Vagina (tissue), 2 donors: ENCODE measurements at regions not wholly inside any gene's neighbourhood (a gene's known extent, or its start where the extent isn't known, plus 50 kb on each side); places are given as distances from the start of the nearest gene placed in this dataset.

Experiments
- DNase-seq, 2 donors: peaks; one replicate each; pipeline ENCODE4 v3.0.0-alpha.2; 2017; ENCODE audit errors: extremely low spot score in 2 of 2
- H3K27ac ChIP-seq: fragments of 200-600 bp; sonication (generic); one replicate; pipeline ENCODE4 v1.5.1; 2019
- H3K27me3 ChIP-seq: fragments of 200-600 bp; sonication (generic); one replicate; pipeline ENCODE4 v1.5.1; 2019
- H3K36me3 ChIP-seq, 2 donors: fragments of 200-600 bp; sonication (generic); one replicate each; pipeline ENCODE4 v1.5.1; 2017 to 2019
- H3K4me1 ChIP-seq: fragments of 200-600 bp; sonication (generic); one replicate; pipeline ENCODE4 v1.5.1; 2019
- H3K4me3 ChIP-seq, 2 donors: fragments of 200-600 bp; sonication (generic); 1 replicate in 1 of 2; 2 replicates in 1 of 2; pipeline ENCODE4 v1.5.1; 2016 to 2019
- H3K9me3 ChIP-seq: fragments of 200-600 bp; sonication (generic); one replicate; pipeline ENCODE4 v1.5.1; 2019
- CTCF ChIP-seq, 3 experiments: fragments of 450-650 bp in 2 of 3; fragments of 200-600 bp in 1 of 3; sonication (generic) in 1 of 3; IDR thresholded peaks; one replicate each; pipeline ENCODE4 v1.5.1; 2017 to 2019; ENCODE audit warnings: antibody characterized with exemption in 3 of 3, mild to moderate bottlenecking in 2 of 3, moderate library complexity in 2 of 3
- POLR2A ChIP-seq, 2 donors: fragments of 450-650 bp; IDR thresholded peaks; one replicate each; pipeline ENCODE4 v1.6.1; 2017; ENCODE audit warnings: antibody characterized with exemption in 2 of 2, mild to moderate bottlenecking in 2 of 2, moderate library complexity in 2 of 2
- POLR2AphosphoS5 ChIP-seq, 2 donors: sonication (generic); formaldehyde crosslinking; IDR thresholded peaks; one replicate each; pipeline ENCODE4 v1.9.0; 2017; ENCODE audit warnings: antibody characterized with exemption in 2 of 2, mild to moderate bottlenecking in 2 of 2, low read depth in 1 of 2; ENCODE audit not compliant: insufficient read depth in 1 of 2
- intact Hi-C: fragments of 100-400 bp; cut with DNase I; formaldehyde crosslinking; loops from one replicate; pipeline ENCODE4 v1.15.1; 2023

DNA sequence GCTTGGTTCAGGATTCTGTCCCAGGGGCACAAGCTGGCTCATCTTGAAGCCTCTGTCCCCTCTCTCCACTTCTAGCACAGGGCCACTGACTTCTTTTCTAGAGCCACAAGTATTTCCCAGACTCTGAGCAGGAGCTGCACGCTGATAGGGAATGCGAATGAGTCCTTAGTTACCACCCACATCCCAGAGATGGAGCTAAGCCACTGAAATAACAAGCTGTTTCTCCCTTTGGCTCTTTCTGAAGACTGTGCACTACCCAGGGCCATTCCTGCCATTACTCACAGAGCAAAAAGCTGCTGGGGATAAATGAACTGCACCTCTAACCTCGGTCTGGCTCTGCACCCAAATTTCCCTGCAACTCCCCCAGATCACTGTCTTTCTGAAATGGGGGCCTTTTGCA, 70.6 kb downstream of the TSN start:
- Histone ChIP-seq H3K4me1 (no peaks in the 10 kb centered on the region), H3K27ac (no peak overlapping the region), H3K27me3 (no peaks in the 10 kb centered on the region), H3K36me3 (no peaks in the 10 kb centered on the region), H3K9me3 (no peaks in the 10 kb centered on the region), H3K4me3 (no peak overlapping the region)
- no peak for DNase-seq
- intact Hi-C loops, result no loop called here
- TF ChIP-seq POLR2AphosphoS5 (IDR thresholded peaks at IDR 0.05; ENCODE audit: insufficient read depth in 1 of 2, low read depth in 1 of 2), result no peak
- TF ChIP-seq CTCF (IDR thresholded peaks at IDR 0.05), result no peak
- TF ChIP-seq POLR2A (IDR thresholded peaks at IDR 0.05), result no peak

DNA sequence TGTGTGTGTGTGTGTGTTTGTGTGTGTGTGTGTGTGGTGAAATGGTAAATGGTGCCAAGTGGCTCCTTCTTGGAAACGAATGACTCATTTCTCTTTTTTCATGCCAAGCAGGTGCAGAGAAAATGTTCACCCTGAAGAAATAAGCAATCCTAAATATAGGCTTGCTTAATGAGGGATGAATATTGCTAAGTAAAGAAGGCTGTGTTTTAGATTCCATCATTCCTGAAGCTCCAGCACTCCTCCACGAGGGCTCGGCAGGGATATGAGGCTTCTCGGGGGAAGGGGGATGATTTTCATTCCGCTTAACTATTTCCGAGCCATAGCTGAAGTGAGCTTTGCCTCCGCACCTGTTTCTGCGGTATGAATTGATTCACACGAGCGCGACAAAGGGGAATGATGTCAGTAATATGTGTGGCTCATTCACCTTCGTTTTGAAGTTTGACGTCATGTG, 72.9 kb downstream of the TSN start:
- TF ChIP-seq POLR2AphosphoS5 (IDR thresholded peaks at IDR 0.05; ENCODE audit: insufficient read depth in 1 of 2, low read depth in 1 of 2), result no peak
- TF ChIP-seq POLR2A (IDR thresholded peaks at IDR 0.05), result no peak
- no peak for TF ChIP-seq CTCF (IDR thresholded peaks at IDR 0.05)
- Histone ChIP-seq H3K4me1 (no peaks in the 10 kb centered on the region), H3K27me3 (no peaks in the 10 kb centered on the region), H3K27ac (no peak overlapping the region), H3K9me3 (no peaks in the 10 kb centered on the region), H3K4me3 (no peak overlapping the region), H3K36me3 (no peaks in the 10 kb centered on the region)
- no peak for DNase-seq
- intact Hi-C loops, result no loop called here

DNA sequence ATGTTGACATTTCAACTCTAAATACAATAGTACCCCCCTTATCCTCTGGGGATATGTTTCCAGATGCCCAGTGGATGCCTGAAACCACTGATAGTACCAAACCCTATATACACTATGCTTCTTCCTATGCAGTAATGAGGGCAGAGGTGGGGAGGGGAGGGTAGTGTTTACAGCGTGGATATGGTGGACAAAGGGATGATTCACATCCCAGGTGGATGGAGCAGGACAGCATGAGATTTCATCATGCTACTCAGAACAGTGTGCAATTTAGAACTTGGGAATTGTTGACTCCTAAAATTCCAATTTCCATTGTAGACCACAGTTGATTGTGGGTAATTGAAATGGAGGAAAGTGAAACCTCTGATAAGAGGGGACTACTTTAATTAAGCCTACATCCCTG, 75.4 kb downstream of the TSN start:
- intact Hi-C loops, result no loop called here
- no peaks in the 10 kb centered on the region for H3K4me1 ChIP-seq
- TF ChIP-seq POLR2A (IDR thresholded peaks at IDR 0.05) (no peak), POLR2AphosphoS5 (IDR thresholded peaks at IDR 0.05; ENCODE audit: insufficient read depth in 1 of 2, low read depth in 1 of 2) (no peak)
- no peaks in the 10 kb centered on the region for H3K36me3 ChIP-seq
- no peak for DNase-seq
- no peaks in the 10 kb centered on the region for H3K9me3 ChIP-seq
- no peak overlapping the region for H3K4me3 ChIP-seq
- H3K27ac ChIP-seq, result no peak overlapping the region
- H3K27me3 ChIP-seq, result no peaks in the 10 kb centered on the region

- H3K27ac ChIP-seq, result no peak overlapping the region
- H3K4me3 ChIP-seq, result no peak overlapping the region
- no peaks in the 10 kb centered on the region for H3K4me1 ChIP-seq
- H3K9me3 ChIP-seq, result no peaks in the 10 kb centered on the region
- no peaks in the 10 kb centered on the region for H3K27me3 ChIP-seq
- TF ChIP-seq CTCF (IDR thresholded peaks at IDR 0.05) (no peak), POLR2AphosphoS5 (IDR thresholded peaks at IDR 0.05; ENCODE audit: insufficient read depth in 1 of 2, low read depth in 1 of 2) (no peak), POLR2A (IDR thresholded peaks at IDR 0.05) (no peak)
- intact Hi-C loops, result no loop called here
- DNase-seq, result no peak
- H3K36me3 ChIP-seq, result no peaks in the 10 kb centered on the region
Measured at GRCh38 chr2:121831841-121832240, 76.4 kb downstream of the TSN start.

- Histone ChIP-seq H3K4me3 (no peak overlapping the region), H3K4me1 (no peaks in the 10 kb centered on the region), H3K9me3 (no peaks in the 10 kb centered on the region), H3K36me3 (no peaks in the 10 kb centered on the region), H3K27me3 (no peaks in the 10 kb centered on the region), H3K27ac (no peak overlapping the region)
- no peak for DNase-seq
- no peak for TF ChIP-seq POLR2AphosphoS5 (IDR thresholded peaks at IDR 0.05; ENCODE audit: insufficient read depth in 1 of 2, low read depth in 1 of 2)
- no peak for TF ChIP-seq CTCF (IDR thresholded peaks at IDR 0.05)
- TF ChIP-seq POLR2A (IDR thresholded peaks at IDR 0.05), result no peak
- intact Hi-C loops, result no loop called here
Measured at GRCh38 chr2:121832412-121833357, 77.2 kb downstream of the TSN start.
